Panc1 (cell line): ENCODE measurements at regions not wholly inside any gene's neighbourhood (a gene's known extent, or its start where the extent isn't known, plus 50 kb on each side); places are given as distances from the start of the nearest gene placed in this dataset.

ENCODE experiments used
- ATAC-seq: fragments of 200-7000 bp; cut with Tn5 transposase; 2 replicates; pipeline ENCODE4 v1.9.1; 2020; ENCODE audit warnings: mild to moderate bottlenecking, moderate library complexity
- BruUV-seq: library from RNA; stranded (reverse); fragments of 400-500 nt; replicated peaks from 2 replicates; lab custom pipeline; 2021; lab: Mats Ljungman, UMichigan
- CTCF ChIA-PET: fragments of 300-600 bp; sonication (Branson Sonifier 250); formaldehyde crosslinking; loops from one replicate; lab custom pipeline; 2022; ENCODE audit warnings: antibody characterized with exemption; lab: Charles Lee
- POLR2A ChIA-PET: fragments of 300-600 bp; sonication (Branson Sonifier 250); formaldehyde crosslinking; loops from one replicate; lab custom pipeline; 2022; ENCODE audit warnings: antibody characterized with exemption; lab: Charles Lee
- DNase-seq: peaks from one replicate; pipeline ENCODE4 v3.0.0-alpha.2; 2010; ENCODE audit warnings: low read depth, low spot score
- H3K27ac ChIP-seq: 2 replicates; pipeline ENCODE4 v1.5.1; 2011; ENCODE audit warnings: mild to moderate bottlenecking, low read length, inconsistent platforms
- H3K27me3 ChIP-seq: fragments of 200-500 bp; sonication (Bioruptor generic); 2 replicates; pipeline ENCODE4 v1.6.0; 2014; ENCODE audit warnings: low read length, inconsistent platforms; ENCODE audit not compliant: control insufficient read depth, insufficient read depth
- H3K36me3 ChIP-seq: fragments of 200-500 bp; sonication (Bioruptor generic); 2 replicates; pipeline ENCODE4 v1.5.1; 2014; ENCODE audit warnings: inconsistent platforms, mild to moderate bottlenecking, low read length, moderate library complexity; ENCODE audit not compliant: control insufficient read depth, insufficient read depth
- H3K4me1 ChIP-seq: 2 replicates; pipeline ENCODE4 v1.5.1; 2011; ENCODE audit warnings: inconsistent platforms, mild to moderate bottlenecking, low read length, moderate library complexity; ENCODE audit not compliant: control insufficient read depth, insufficient read depth
- H3K4me3 ChIP-seq, 2 experiments: 2 replicates each; pipeline ENCODE4 v1.5.1; 2011 to 2012; ENCODE audit warnings: low read depth in 2 of 2, low read length in 2 of 2, mild to moderate bottlenecking in 2 of 2, inconsistent platforms in 1 of 2, moderate library complexity in 1 of 2
- H3K9me3 ChIP-seq: fragments of 200-500 bp; sonication (Bioruptor generic); 2 replicates; pipeline ENCODE4 v1.5.1; 2014; ENCODE audit warnings: low read depth, mild to moderate bottlenecking, inconsistent platforms, low read length, moderate library complexity; ENCODE audit not compliant: control insufficient read depth, insufficient read depth
- POLR2AphosphoS5 ChIP-seq: IDR thresholded peaks from 2 replicates; pipeline ENCODE4 v1.6.1; 2012; ENCODE audit warnings: mild to moderate bottlenecking, low read depth, low read length, moderate library complexity
- SIN3A ChIP-seq: IDR thresholded peaks from 2 replicates; pipeline ENCODE4 v1.6.1; 2012; ENCODE audit warnings: low read depth, mild to moderate bottlenecking, low read length, moderate library complexity, borderline replicate concordance; ENCODE audit not compliant: insufficient read depth
- TCF7L2 ChIP-seq: IDR thresholded peaks from 2 replicates; pipeline ENCODE4 v1.6.1; 2011; ENCODE audit warnings: mild to moderate bottlenecking, low read depth, low read length, inconsistent platforms
- in situ Hi-C: cut with HindIII; loops from 2 replicates; pipeline ENCODE4 v1.10.0; 2016; ENCODE audit warnings: low sequenced_read_pairs, low pct_unique_long_range_greater_than_20kb
- intact Hi-C: fragments of 100-400 bp; cut with micrococcal nuclease; formaldehyde crosslinking; loops from one replicate; pipeline ENCODE4 v1.10.0; 2022; ENCODE audit not compliant: unreplicated experiment
- TF ChIP-seq, protein P1 (sequence below): fragments of 450-650 bp; IDR thresholded peaks from 2 replicates; pipeline ENCODE4 v1.5.1; 2017; ENCODE audit warnings: mild to moderate bottlenecking
- TF ChIP-seq, protein P2 (sequence below), 2 experiments: IDR thresholded peaks; 2 replicates each; pipeline ENCODE4 v1.6.1; 2011 to 2012; ENCODE audit warnings: low read depth in 2 of 2, control low read depth in 1 of 2, low read length in 1 of 2, mild to moderate bottlenecking in 1 of 2, moderate library complexity in 1 of 2; ENCODE audit not compliant: insufficient read depth in 1 of 2

DNA sequence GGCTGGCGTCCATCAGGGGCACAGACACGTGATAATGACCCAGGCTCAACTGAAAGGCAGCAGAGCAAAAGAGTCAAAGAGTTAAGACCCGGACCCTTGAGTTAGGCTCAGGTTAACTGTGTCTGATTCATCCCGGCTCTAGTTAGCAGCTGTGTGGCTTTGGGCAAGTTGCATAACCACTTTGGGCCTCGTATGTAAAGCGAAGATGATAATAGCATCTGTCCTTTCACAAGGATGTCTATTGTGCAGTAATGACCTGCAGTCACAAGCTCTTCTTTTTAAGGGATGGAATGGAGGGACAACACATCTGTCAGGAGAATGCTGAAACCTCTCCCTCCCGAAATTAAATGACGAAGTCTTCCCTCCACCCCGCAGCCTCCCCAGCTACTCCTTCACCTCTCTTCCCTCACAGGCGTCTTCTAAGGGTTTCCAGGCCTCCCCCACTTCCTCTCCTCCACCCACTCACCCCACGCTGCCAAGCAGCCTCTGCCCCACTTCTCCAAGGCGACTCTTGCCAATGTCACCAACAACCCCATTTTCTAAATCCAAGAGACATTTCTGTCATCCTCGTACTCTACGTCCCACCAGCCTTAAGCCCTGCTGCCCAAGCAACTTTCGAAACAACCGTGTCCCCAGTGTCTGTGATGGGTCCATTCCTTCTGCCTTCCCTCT is 135.1 kb upstream of the ID2 start:
- DNase-seq (no peak), ATAC-seq (no peak)
- TF ChIP-seq SIN3A (no peak), POLR2AphosphoS5 (no peak), TCF7L2 (no peak)
- TF ChIP-seq, protein P1, sequence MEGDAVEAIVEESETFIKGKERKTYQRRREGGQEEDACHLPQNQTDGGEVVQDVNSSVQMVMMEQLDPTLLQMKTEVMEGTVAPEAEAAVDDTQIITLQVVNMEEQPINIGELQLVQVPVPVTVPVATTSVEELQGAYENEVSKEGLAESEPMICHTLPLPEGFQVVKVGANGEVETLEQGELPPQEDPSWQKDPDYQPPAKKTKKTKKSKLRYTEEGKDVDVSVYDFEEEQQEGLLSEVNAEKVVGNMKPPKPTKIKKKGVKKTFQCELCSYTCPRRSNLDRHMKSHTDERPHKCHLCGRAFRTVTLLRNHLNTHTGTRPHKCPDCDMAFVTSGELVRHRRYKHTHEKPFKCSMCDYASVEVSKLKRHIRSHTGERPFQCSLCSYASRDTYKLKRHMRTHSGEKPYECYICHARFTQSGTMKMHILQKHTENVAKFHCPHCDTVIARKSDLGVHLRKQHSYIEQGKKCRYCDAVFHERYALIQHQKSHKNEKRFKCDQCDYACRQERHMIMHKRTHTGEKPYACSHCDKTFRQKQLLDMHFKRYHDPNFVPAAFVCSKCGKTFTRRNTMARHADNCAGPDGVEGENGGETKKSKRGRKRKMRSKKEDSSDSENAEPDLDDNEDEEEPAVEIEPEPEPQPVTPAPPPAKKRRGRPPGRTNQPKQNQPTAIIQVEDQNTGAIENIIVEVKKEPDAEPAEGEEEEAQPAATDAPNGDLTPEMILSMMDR, result no peak
- TF ChIP-seq, protein P2, sequence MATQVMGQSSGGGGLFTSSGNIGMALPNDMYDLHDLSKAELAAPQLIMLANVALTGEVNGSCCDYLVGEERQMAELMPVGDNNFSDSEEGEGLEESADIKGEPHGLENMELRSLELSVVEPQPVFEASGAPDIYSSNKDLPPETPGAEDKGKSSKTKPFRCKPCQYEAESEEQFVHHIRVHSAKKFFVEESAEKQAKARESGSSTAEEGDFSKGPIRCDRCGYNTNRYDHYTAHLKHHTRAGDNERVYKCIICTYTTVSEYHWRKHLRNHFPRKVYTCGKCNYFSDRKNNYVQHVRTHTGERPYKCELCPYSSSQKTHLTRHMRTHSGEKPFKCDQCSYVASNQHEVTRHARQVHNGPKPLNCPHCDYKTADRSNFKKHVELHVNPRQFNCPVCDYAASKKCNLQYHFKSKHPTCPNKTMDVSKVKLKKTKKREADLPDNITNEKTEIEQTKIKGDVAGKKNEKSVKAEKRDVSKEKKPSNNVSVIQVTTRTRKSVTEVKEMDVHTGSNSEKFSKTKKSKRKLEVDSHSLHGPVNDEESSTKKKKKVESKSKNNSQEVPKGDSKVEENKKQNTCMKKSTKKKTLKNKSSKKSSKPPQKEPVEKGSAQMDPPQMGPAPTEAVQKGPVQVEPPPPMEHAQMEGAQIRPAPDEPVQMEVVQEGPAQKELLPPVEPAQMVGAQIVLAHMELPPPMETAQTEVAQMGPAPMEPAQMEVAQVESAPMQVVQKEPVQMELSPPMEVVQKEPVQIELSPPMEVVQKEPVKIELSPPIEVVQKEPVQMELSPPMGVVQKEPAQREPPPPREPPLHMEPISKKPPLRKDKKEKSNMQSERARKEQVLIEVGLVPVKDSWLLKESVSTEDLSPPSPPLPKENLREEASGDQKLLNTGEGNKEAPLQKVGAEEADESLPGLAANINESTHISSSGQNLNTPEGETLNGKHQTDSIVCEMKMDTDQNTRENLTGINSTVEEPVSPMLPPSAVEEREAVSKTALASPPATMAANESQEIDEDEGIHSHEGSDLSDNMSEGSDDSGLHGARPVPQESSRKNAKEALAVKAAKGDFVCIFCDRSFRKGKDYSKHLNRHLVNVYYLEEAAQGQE (IDR thresholded peaks at IDR 0.05; ENCODE audit: insufficient read depth in 1 of 2, low read depth in 2 of 2, low read length in 1 of 2), result no peak
- ChIA-PET CTCF (no interaction called here), POLR2A (no interaction called here)
- no peak overlapping the region for H3K4me3 ChIP-seq
- intact Hi-C loops (no loop called here), in situ Hi-C loops (no loop called here)
- H3K27ac ChIP-seq, result no peak overlapping the region
- H3K4me1 ChIP-seq, result no peaks in the 10 kb centered on the region; the same call in 1 of the 2 replicates
- BruUV-seq, result no TSS peak
- H3K9me3 ChIP-seq, result no peaks in the 10 kb centered on the region
- no peaks in the 10 kb centered on the region for H3K36me3 ChIP-seq
- H3K27me3 ChIP-seq, result no peaks in the 10 kb centered on the region

DNA sequence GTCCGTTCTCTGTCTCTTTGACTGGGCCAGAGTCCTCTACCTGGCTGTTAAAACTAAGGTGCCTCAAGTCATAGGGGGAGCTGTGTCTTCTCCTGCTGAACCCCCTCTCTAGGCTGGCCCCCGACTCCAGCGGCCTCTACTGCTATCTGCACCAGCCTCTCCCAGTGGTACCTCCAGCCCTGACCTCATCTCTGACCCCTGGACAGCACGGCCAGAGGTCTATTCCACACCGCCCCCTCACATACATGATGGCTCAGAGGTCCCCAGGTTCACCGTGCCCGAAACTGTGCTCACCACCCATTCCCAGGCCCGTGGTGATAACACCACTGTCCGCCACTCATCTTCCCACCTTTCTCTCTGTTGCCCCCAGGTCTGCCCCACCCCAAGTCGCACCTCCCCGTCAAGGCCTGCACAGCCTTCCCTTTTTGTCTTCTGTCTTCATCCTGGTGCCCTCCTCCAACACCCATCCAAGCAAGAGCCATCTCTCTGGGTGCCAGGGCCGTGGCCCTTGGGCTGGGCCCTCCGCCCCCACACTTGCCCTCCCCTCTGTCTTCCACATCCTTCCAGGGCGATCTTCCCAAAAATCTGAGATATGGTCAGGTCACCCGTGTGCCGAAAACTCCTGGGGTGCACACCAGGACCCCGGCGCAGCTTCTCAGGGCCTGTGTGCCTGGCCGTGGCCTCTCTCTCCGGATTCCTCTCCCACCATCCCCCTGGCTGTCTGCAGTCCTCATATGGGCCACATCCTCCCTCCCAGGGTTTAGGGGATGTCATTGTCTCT is 134.4 kb upstream of the ID2 start:
- DNase-seq (no peak), ATAC-seq (no peak)
- Histone ChIP-seq H3K4me3 (no peak overlapping the region), H3K27ac (no peak overlapping the region), H3K9me3 (no peaks in the 10 kb centered on the region), H3K27me3 (no peaks in the 10 kb centered on the region), H3K36me3 (no peaks in the 10 kb centered on the region), H3K4me1 (no peaks in the 10 kb centered on the region; the same call in 1 of the 2 replicates)
- intact Hi-C loops (no loop called here), in situ Hi-C loops (no loop called here)
- ChIA-PET POLR2A (no interaction called here), CTCF (no interaction called here)
- TF ChIP-seq SIN3A (no peak), TCF7L2 (no peak), POLR2AphosphoS5 (no peak)
- TF ChIP-seq, protein P1, result no peak
- TF ChIP-seq, protein P2 (IDR thresholded peaks at IDR 0.05; ENCODE audit: insufficient read depth in 1 of 2, low read depth in 2 of 2, low read length in 1 of 2), result no peak
- BruUV-seq, result no TSS peak
